ENCODE measurements at regions not wholly inside any gene's neighbourhood (a gene's known extent, or its start where the extent isn't known, plus 50 kb on each side); places are given as distances from the start of the nearest gene placed in this dataset.

- DNase-seq = no peak
Observed at GRCh38 chr5:123906698-123907295, 394.8 kb downstream of the CSNK1G3 start.

DNA sequence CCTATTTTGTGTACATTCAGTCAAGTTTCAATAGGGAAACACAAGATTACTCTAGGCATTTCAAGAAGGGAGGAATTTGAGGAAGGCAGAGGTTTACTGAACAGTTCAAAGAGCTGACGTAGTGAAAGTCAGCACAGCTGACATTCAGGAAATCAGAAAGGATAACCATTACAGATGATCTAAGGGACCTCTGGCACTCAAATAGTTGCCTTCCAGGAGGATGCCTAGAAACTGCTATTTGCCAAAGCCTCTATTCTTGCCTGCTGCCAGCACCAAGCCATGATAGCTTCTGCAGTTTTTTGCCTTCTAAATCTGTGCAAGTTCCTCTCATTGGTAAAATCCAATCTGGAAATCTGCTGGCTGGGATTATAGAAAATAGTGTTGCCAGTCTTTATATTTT is 373.1 kb downstream of the CSNK1G3 start:
- no peak for DNase-seq

- DNase-seq = no peak
Observed at GRCh38 chr5:123882965-123883345, 371.0 kb downstream of the CSNK1G3 start.

- DNase-seq = no peak
Observed at GRCh38 chr5:123882319-123882964, 370.5 kb downstream of the CSNK1G3 start.

GRCh38 chr5:123881759-123882244 is 369.8 kb downstream of the CSNK1G3 start:
- no peak for DNase-seq

- no peak for DNase-seq
Observed at GRCh38 chr5:123880875-123881274, 368.9 kb downstream of the CSNK1G3 start.

DNA sequence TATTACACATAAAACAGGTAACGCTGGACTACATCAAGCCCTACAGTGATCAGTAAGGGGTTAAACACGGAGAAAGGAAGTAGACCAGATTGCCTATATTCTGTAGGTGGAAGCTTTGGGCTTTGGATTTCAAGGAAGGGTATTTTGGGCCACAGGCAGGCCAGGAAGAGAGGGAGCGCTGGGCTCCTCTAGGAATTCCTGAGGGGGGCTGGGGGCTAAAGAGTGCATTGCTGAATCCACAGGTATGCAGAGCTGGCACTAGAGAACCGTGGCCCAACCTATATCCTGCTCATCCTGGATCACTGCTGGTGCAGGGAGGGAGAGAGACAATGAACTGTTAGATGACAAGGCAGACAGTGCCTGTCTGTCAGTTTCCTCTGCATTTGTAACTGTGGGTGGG is 367.1 kb downstream of the CSNK1G3 start:
- no peak for DNase-seq

DNA sequence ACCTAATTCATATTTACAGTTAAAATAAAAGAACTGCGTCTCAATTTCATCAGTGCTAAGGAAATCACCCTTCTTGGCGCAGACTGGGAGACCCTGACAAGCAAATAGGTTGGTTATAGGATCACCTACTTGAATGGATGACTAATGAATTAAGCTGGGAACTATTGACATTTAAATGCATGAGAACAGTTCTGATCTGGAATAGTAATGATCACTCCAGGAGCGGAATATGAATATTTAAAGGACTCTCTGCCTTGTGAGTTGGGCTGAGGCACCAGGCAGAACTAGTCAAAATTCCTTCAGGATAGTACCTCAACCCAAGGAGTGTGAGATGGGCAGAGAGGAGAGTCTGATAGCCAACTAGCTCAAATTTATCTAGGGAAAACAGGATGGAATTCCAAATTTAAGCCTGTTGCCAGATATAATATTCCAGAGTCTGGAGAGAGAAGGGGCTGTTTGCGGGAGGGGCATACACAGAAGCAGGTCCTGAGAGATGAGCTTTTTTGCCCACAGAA is 364.4 kb downstream of the CSNK1G3 start:
- no peak for DNase-seq

GRCh38 chr5:123875561-123876275 is 363.7 kb downstream of the CSNK1G3 start:
- no peak for DNase-seq

- DNase-seq = no peak
Observed at GRCh38 chr5:123874600-123875201, 362.7 kb downstream of the CSNK1G3 start.

- DNase-seq = no peak
Observed at GRCh38 chr5:123873846-123874245, 361.9 kb downstream of the CSNK1G3 start.

DNA sequence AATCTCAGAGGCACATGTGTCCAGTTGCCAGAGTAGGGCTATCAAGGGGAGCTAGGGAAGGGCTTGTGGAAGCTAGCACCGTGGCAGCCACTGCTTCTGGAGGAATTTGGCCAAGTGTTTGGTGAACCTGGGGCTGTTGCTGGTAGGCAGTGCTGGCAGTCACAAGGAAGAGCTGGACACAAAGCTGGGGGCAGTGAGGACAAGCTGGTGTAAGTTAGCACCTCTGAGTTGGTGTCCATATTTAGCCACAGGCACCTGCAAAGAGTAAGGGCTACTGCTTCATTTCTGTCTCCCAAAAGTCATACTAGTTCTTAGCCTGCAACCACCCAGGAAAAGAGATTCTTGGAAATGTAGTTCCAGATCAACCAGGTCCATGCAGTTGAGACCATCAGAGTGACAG is 359.4 kb downstream of the CSNK1G3 start:
- DNase-seq = no peak

DNA sequence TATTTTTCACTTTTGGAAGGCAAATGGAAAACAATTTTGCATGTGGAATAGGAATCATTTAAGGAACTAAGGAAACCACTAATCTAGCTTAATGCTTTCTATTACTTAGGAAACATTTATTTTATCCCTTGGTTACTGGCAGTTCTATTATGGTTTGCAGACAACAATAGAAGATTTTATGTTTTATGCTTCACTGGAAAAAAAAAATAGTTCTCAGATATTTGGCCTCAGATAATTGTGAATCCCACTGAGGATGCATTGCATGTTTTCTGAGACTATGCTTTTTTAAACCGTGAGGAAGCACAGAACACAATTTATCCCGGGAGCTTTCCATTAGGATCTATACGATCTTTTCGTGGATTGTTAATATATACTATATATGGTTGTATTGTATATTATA is 356.9 kb downstream of the CSNK1G3 start:
- DNase-seq = no peak

- DNase-seq = no peak
Observed at GRCh38 chr5:123868267-123868666, 356.3 kb downstream of the CSNK1G3 start.

DNA sequence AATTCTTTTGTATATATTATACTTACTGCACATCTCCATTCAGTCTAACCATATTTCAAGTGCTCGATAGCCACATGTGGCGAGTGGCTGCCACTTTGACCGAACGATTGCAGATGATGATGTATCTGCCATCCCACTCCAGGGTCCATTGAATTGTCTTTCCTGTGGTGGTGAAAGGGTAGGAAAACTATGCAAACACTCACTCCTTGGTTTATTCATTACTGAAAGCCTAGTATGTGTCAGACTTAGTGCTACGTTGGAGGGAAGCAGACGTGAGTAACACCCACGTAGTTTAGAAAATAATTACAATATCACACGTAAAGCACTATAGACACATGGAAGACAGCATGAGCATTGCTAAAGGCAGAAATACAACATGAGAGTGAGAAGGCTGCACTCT is 353.7 kb downstream of the CSNK1G3 start:
- DNase-seq = no peak

DNA sequence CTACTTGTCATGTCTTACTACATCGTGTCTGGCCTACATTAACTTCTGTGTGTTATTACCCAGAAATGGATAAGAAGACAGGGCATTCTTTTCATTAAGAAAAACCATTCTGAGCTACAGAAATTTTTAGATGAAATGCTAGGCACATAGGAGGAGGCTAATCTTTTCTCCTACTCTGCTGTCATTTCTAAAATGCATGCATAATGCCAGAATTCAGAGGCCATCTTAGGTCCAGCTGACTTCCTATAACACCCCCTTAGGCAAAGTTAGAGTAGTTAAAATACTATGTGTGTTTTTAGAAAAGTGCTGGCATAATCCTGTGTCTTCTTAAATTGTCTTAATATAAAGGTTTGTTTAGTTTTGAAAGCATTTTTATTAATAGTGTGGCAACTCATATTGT is 352.6 kb downstream of the CSNK1G3 start:
- no peak for DNase-seq

- DNase-seq = no peak
Observed at GRCh38 chr5:123858938-123859337, 347.0 kb downstream of the CSNK1G3 start.

GRCh38 chr5:123856766-123857165 is 344.8 kb downstream of the CSNK1G3 start:
- no peak for DNase-seq

GRCh38 chr5:123855609-123856008 is 343.6 kb downstream of the CSNK1G3 start:
- no peak for DNase-seq

- no peak for DNase-seq
Observed at GRCh38 chr5:123845356-123846100, 333.6 kb downstream of the CSNK1G3 start.

- no peak for DNase-seq
Observed at GRCh38 chr5:123844873-123845272, 332.9 kb downstream of the CSNK1G3 start.

- DNase-seq = no peak
Observed at GRCh38 chr5:123835421-123835820, 323.4 kb downstream of the CSNK1G3 start.

DNA sequence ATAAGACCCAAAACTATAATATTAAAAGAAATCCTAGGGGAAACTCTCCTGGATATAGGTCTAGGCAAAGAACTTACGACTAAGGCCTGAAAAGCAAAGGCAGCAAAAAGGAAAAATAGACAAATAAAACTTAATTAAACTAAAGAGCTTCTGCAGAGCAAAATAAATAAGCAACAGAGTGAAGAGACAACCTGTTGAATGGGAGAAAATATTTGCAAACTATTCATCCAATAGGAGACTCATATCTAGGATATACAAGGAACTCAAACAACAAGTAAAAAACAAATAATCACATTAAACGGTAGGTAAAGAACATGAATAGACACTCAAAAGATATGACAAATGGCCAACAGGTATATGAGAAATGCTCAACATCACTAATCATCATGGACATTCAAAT is 318.6 kb downstream of the CSNK1G3 start:
- no peak for DNase-seq
